SU-DHL-6 (cell line): ENCODE measurements at regions not wholly inside any gene's neighbourhood (a gene's known extent, or its start where the extent isn't known, plus 50 kb on each side); places are given as distances from the start of the nearest gene placed in this dataset.

ENCODE experiments used
- CTCF ChIP-seq: fragments of 200-600 bp; sonication (generic); IDR thresholded peaks from one replicate; pipeline ENCODE4 v1.5.1; 2017; ENCODE audit warnings: antibody characterized with exemption, mild to moderate bottlenecking, low read length, moderate library complexity; ENCODE audit not compliant: insufficient read depth, poor library complexity, severe bottlenecking
- EZH2phosphoT487 ChIP-seq: fragments of 200-600 bp; sonication (generic), shearing (Covaris generic); conservative IDR thresholded peaks from 2 replicates; pipeline ENCODE4 v1.6.1; 2018; ENCODE audit warnings: mild to moderate bottlenecking, antibody characterized with exemption, low read length, moderate library complexity, mixed read lengths

- TF ChIP-seq CTCF: peak; percentile 83
- TF ChIP-seq EZH2phosphoT487: no peak
These were observed 132.9 kb upstream of the DAAM1 start for GRCh38 chr14:59055439-59056045.
